ENCODE measurements at regions not wholly inside any gene's neighbourhood (a gene's known extent, or its start where the extent isn't known, plus 50 kb on each side); places are given as distances from the start of the nearest gene placed in this dataset.
A peak's percentile ranks its signal among the peaks of the same experiment; 100 is the strongest.

GRCh38 chr17:12250973-12251372 lies 230.3 kb downstream of the MAP2K4 start:
- ChIA-PET POLR2A (no interaction called here), CTCF (interaction anchor here (1.0 to 11.9 kb wide), 3 partner anchors 294 to 416 kb away, joined by 3 to 211 read pairs (median 4); partner anchors contain the start of gene MYOCD)
- DNase-seq (ENCODE audit: low read depth, low spot score), result no peak
- no peak overlapping the region for H3K4me3 ChIP-seq (ENCODE audit: low read depth, low read length)
- no peak for TF ChIP-seq CTCF (IDR thresholded peaks at IDR 0.05; ENCODE audit: insufficient read depth, low read length, missing control alignments)

DNA sequence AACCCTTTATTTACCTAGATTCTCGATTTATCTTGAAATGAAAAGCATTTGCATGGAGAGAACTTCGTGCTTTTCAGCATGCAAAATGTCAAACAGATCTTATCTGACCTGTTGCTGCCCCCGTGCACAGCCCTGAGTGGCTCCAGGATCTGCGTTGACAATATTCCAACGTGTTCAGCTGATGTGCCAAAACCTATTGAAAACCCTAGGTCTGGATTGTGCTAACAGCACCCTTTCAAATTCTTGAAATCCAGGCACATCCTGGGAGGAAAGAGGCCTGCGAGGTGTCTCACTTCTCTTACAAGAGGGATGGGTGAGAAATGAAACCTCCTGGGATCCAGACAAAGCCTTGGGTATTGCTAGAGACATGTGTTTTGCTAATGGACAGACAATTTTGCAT lies 231.8 kb downstream of the MAP2K4 start:
- ChIA-PET CTCF (interaction anchor here (0.7 to 11.9 kb wide), 2 partner anchors 414 to 472 kb away, joined by 3 to 211 read pairs; partner anchors contain the start of gene MYOCD), POLR2A (no interaction called here)
- no peak for DNase-seq (ENCODE audit: low read depth, low spot score)
- no peak overlapping the region for H3K4me3 ChIP-seq (ENCODE audit: low read depth, low read length)
- no peak for TF ChIP-seq CTCF (IDR thresholded peaks at IDR 0.05; ENCODE audit: insufficient read depth, low read length, missing control alignments)

DNA sequence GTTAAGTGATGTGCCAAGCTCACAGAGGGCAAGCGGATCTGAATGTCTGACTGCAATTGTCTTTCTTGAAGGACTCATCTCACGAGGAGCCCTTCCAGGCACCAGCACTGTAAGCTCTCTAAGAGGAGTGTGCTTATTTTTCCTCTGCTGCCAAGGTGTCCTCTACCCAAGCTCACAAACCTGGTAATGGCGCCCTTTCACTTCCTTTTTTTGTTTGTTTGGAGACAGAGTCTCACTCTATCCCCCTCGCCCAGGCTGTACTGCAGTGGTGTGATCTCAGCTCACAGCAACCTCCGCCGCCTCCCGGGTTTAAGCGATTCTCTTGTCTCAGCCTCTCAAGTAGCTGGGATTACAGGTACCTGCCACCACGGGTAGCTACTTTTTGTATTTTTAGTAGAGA lies 233.8 kb downstream of the MAP2K4 start:
- DNase-seq (ENCODE audit: low read depth, low spot score), result no peak
- no peak overlapping the region for H3K4me3 ChIP-seq (ENCODE audit: low read depth, low read length)

GRCh38 chr17:12256380-12256995 lies 235.8 kb downstream of the MAP2K4 start:
- no peak overlapping the region for H3K4me3 ChIP-seq (ENCODE audit: low read depth, low read length)
- peak; percentile 53 for DNase-seq (ENCODE audit: low read depth, low spot score)
- CTCF ChIA-PET, result interaction anchor here (0.8 to 11.9 kb wide), 19 partner anchors 10 to 749 kb away, joined by 3 to 211 read pairs (median 5); partner anchors contain the start of gene MYOCD
- POLR2A ChIA-PET, result no interaction called here
- TF ChIP-seq CTCF (IDR thresholded peaks at IDR 0.05; ENCODE audit: insufficient read depth, low read length, missing control alignments), result peak; percentile 47

More for the DNA sequence above, 233.8 kb downstream of the MAP2K4 start:
- ChIA-PET POLR2A (no interaction called here), CTCF (interaction anchor here (1.6 to 11.9 kb wide), 6 partner anchors 15 to 749 kb away, joined by 4 to 211 read pairs (median 12); partner anchors contain the start of gene MYOCD)
- TF ChIP-seq CTCF (IDR thresholded peaks at IDR 0.05; ENCODE audit: insufficient read depth, low read length, missing control alignments), result no peak

- H3K4me3 ChIP-seq (ENCODE audit: low read depth, low read length), result no peak overlapping the region
- DNase-seq (ENCODE audit: low read depth, low spot score), result no peak
- CTCF ChIA-PET, result interaction anchor here (0.6 to 11.9 kb wide), 17 partner anchors 8 to 747 kb away, joined by 3 to 211 read pairs (median 5); partner anchors contain the start of gene MYOCD
- POLR2A ChIA-PET, result no interaction called here
- no peak for TF ChIP-seq CTCF (IDR thresholded peaks at IDR 0.05; ENCODE audit: insufficient read depth, low read length, missing control alignments)
Measured at GRCh38 chr17:12257176-12257575, 236.5 kb downstream of the MAP2K4 start.

DNA sequence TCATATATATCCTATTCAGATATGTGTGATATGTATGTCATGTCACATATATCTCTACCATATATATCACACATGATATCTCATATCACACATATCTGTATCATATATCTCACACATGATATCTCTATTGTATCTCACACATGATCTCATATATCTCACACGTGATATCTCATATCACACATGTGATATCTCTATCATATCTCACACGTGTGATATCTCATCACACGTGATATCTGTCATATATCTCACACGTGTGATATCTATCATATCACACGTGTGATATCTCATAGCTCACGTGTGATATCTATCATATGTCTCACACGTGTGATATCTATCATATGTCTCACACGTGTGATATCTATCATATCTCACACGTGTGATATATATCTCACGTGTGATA lies 240.7 kb downstream of the MAP2K4 start:
- H3K4me3 ChIP-seq (ENCODE audit: low read depth, low read length), result no peak overlapping the region
- ChIA-PET POLR2A (no interaction called here), CTCF (interaction anchor here (11.9 kb wide), 1 partner anchor 405 kb away, joined by 211 read pairs; the partner anchor contains the start of gene MYOCD)
- no peak for TF ChIP-seq CTCF (IDR thresholded peaks at IDR 0.05; ENCODE audit: insufficient read depth, low read length, missing control alignments)
- DNase-seq (ENCODE audit: low read depth, low spot score), result no peak

All from AG04449 (cell line).